GM12878 (cell line): ENCODE measurements at regions not wholly inside any gene's neighbourhood (a gene's known extent, or its start where the extent isn't known, plus 50 kb on each side); places are given as distances from the start of the nearest gene placed in this dataset.
A peak's percentile ranks its signal among the peaks of the same experiment; 100 is the strongest.
"Not testable (repeated sequence)": the region's sequence is repeated elsewhere in the genome, so short reads cannot be mapped to it uniquely, and the experiment has no call there.

Experiments used
- ATAC-seq: fragments of 200-7000 bp; cut with Tn5 transposase; 3 replicates; pipeline ENCODE4 v1.9.1; 2020; ENCODE audit warnings: mild to moderate bottlenecking, moderate library complexity
- BruUV-seq: library from RNA; stranded (reverse); fragments of 400-500 nt; replicated peaks from 2 replicates; lab custom pipeline; 2021; lab: Mats Ljungman, UMichigan
- CTCF ChIA-PET: fragments of 300-600 bp; sonication (Branson Sonifier 250); formaldehyde crosslinking; extraction: SDS; loops from one replicate; lab custom pipeline; 2021; ENCODE audit warnings: inconsistent platforms; lab: Yijun Ruan, JAX
- POLR2A ChIA-PET: fragments of 350-600 bp; formaldehyde crosslinking; extraction: SDS; loops from one replicate; lab custom pipeline; 2021; ENCODE audit warnings: inconsistent platforms; lab: Charles Lee
- RAD21 ChIA-PET: fragments of 300-600 bp; sonication (Branson Sonifier 250); formaldehyde crosslinking; loops from one replicate; lab custom pipeline; 2023; ENCODE audit warnings: antibody characterized with exemption; ENCODE audit not compliant: unreplicated experiment; lab: Charles Lee
- SMC1A ChIA-PET: fragments of 300-600 bp; sonication (Branson Sonifier 250); formaldehyde crosslinking; loops from one replicate; lab custom pipeline; 2023; ENCODE audit not compliant: unreplicated experiment, uncharacterized antibody; lab: Charles Lee
- DNase-seq: peaks from one replicate; pipeline ENCODE4 v3.0.0-alpha.2; 2011; ENCODE audit warnings: low read depth, low spot score
- FAIRE-seq: peaks from 3 replicates; lab custom pipeline; 2011; peaks lifted over from hg19 to GRCh38; lab: Jason Lieb, UNC
- H2AFZ ChIP-seq: 2 replicates; pipeline ENCODE4 v1.6.0; 2011; ENCODE audit warnings: low read depth, low read length, control low read depth; ENCODE audit not compliant: control insufficient read depth
- H3K27ac ChIP-seq: 2 replicates; pipeline ENCODE4 v1.5.1; 2011; ENCODE audit warnings: control low read depth; ENCODE audit not compliant: control insufficient read depth, insufficient read depth
- H3K27me3 ChIP-seq, 2 experiments: replicated peaks in 1 of 2; 2 replicates each; pipeline versions ENCODE4 v1.6.0 to v1.6.1; 2011; ENCODE audit warnings: low read length in 1 of 2; ENCODE audit not compliant: control insufficient read depth in 2 of 2, insufficient read depth in 2 of 2
- H3K36me3 ChIP-seq, 2 experiments: 2 replicates each; pipeline ENCODE4 v1.5.1; 2011; ENCODE audit warnings: low read length in 1 of 2; ENCODE audit not compliant: control insufficient read depth in 2 of 2, insufficient read depth in 2 of 2
- H3K4me1 ChIP-seq: 2 replicates; pipeline ENCODE4 v1.6.1; 2011; ENCODE audit warnings: mild to moderate bottlenecking, low read length, moderate library complexity, mixed read lengths; ENCODE audit not compliant: control insufficient read depth, insufficient read depth
- H3K4me2 ChIP-seq: 2 replicates; pipeline ENCODE4 v1.6.0; 2011; ENCODE audit warnings: control low read depth; ENCODE audit not compliant: control insufficient read depth, insufficient read depth
- H3K4me3 ChIP-seq: fragments of 200-600 bp; sonication (generic); 2 replicates; pipeline ENCODE4 v1.5.1; 2016
- H3K79me2 ChIP-seq: 2 replicates; pipeline ENCODE4 v1.6.0; 2011; ENCODE audit warnings: low read length; ENCODE audit not compliant: control insufficient read depth, insufficient read depth
- H3K9ac ChIP-seq: 2 replicates; pipeline ENCODE4 v1.8.0; 2011; ENCODE audit warnings: low read length, control low read depth, mixed read lengths; ENCODE audit not compliant: control insufficient read depth, insufficient read depth
- H3K9me3 ChIP-seq: replicated peaks from 3 replicates; pipeline ENCODE4 v1.5.1; 2011; ENCODE audit warnings: mild to moderate bottlenecking, low read length; ENCODE audit not compliant: control insufficient read depth, insufficient read depth
- H4K20me1 ChIP-seq: 2 replicates; pipeline ENCODE4 v1.6.0; 2011; ENCODE audit not compliant: control insufficient read depth, insufficient read depth
- ATF2 ChIP-seq: IDR thresholded peaks from 2 replicates; pipeline ENCODE4 v1.6.1; 2012; ENCODE audit warnings: low read length, inconsistent platforms
- NFYB ChIP-seq: IDR thresholded peaks from 2 replicates; pipeline ENCODE4 v1.6.1; 2011; ENCODE audit warnings: low read depth, mild to moderate bottlenecking, low read length, improper control_type of control experiment, moderate library complexity; ENCODE audit not compliant: insufficient read depth
- SMAD5 ChIP-seq: IDR thresholded peaks from 2 replicates; pipeline ENCODE4 v1.6.1; 2016; ENCODE audit warnings: antibody characterized with exemption, low read depth
- YBX1 ChIP-seq: fragments of 450-650 bp; IDR thresholded peaks from 2 replicates; pipeline ENCODE4 v1.6.1; 2016; ENCODE audit warnings: antibody characterized with exemption
- ZNF207 ChIP-seq: fragments of 450-650 bp; IDR thresholded peaks from 2 replicates; pipeline ENCODE4 v1.6.1; 2014; ENCODE audit warnings: antibody characterized with exemption, mild to moderate bottlenecking, borderline replicate concordance
- WGBS: methylation state at CpG from one replicate; pipeline ENCODE4 v1.1.6; 2016; ENCODE audit warnings: low lambda C conversion rate; ENCODE audit not compliant: insufficient replicate concordance, insufficient coverage; ENCODE audit errors: missing lambda C conversion rate; 5-methylcytosine and 5-hydroxymethylcytosine counted together
- in situ Hi-C: fragments of 300-500 bp; cut with MboI; formaldehyde crosslinking; loops from 9 replicates; pipeline ENCODE4 v1.14.3; 2018; ENCODE audit warnings: mixed read lengths
- intact Hi-C: fragments of 100-400 bp; cut with micrococcal nuclease; formaldehyde crosslinking; loops from one replicate; pipeline ENCODE4 v1.14.2; 2022; ENCODE audit not compliant: unreplicated experiment

- BruUV-seq, H3K27me3 ChIP-seq, H3K9me3 ChIP-seq, H3K79me2 ChIP-seq, H3K36me3 ChIP-seq, in situ Hi-C loops, H2AFZ ChIP-seq, H3K27ac ChIP-seq, ATAC-seq, POLR2A ChIA-PET, H3K9ac ChIP-seq, intact Hi-C loops, FAIRE-seq, H3K4me1 ChIP-seq, H3K4me2 ChIP-seq, H4K20me1 ChIP-seq, H3K4me3 ChIP-seq, DNase-seq: not testable (repeated sequence)
- ChIA-PET CTCF (interaction anchor here (0.6 to 2.1 kb wide), 2 partner anchors 115 to 585 kb away, joined by 3 to 13 read pairs; no protein-coding TSS in a partner anchor), SMC1A (interaction anchor here (0.9 to 1.0 kb wide), 2 partner anchors 157 to 688 kb away, joined by 3 read pairs; no protein-coding TSS in a partner anchor), RAD21 (interaction anchor here (2.0 kb wide), 1 partner anchor 153 kb away, joined by 7 read pairs; no protein-coding TSS in a partner anchor)
- 0 out of 2 replicates have a peak, but pooled peaks have one; percentile 24 for TF ChIP-seq NFYB
- WGBS, result 6% methylated on average over 14 of the region's 14 CpGs
These were observed 260.9 kb downstream of the PCNX1 start for GRCh38 chr14:71168161-71168560.

GRCh38 chr14:71168564-71169427 is 261.5 kb downstream of the PCNX1 start:
- ChIA-PET CTCF (no interaction called here), POLR2A (interaction anchor here (0.6 kb wide), 1 partner anchor 201 kb away, joined by 3 read pairs; no protein-coding TSS in a partner anchor), RAD21 (no interaction called here), SMC1A (interaction anchor here (0.9 to 1.0 kb wide), 2 partner anchors 156 to 687 kb away, joined by 3 read pairs; no protein-coding TSS in a partner anchor)
- DNase-seq (no peak), FAIRE-seq (no peak), ATAC-seq (peak; percentile 66)
- Histone ChIP-seq H2AFZ (no peak overlapping the region), H3K4me3 (no peak overlapping the region), H3K9ac (no peak overlapping the region), H4K20me1 (no peaks in the 10 kb centered on the region), H3K27me3 (no peaks in the 10 kb centered on the region), H3K9me3 (no peaks in the 10 kb centered on the region; the same call in 2 of the 3 replicates), H3K79me2 (no peaks in the 10 kb centered on the region), H3K4me1 (no peaks in the 10 kb centered on the region), H3K27ac (no peak overlapping the region), H3K36me3 (no peaks in the 10 kb centered on the region), H3K4me2 (no peak overlapping the region; the same call in 1 of the 2 replicates)
- no TSS peak for BruUV-seq
- in situ Hi-C loops (no loop called here), intact Hi-C loops (no loop called here)
- 56% methylated on average over 17 of the region's 17 CpGs for WGBS
- TF ChIP-seq YBX1 (no peak), ZNF207 (no peak), ATF2 (no peak), SMAD5 (no peak), NFYB (0 out of 2 replicates have a peak, but pooled peaks have one; percentile 22)
